T-helper 2 cell treated with Interferon-gamma antibody and Interleukin-4, amounts not matched to agents 100 ng/mL and 5 ng/mL, for 36 hours (primary cell): ENCODE measurements at regions not wholly inside any gene's neighbourhood (a gene's known extent, or its start where the extent isn't known, plus 50 kb on each side); places are given as distances from the start of the nearest gene placed in this dataset.

Source experiments
- intact Hi-C: fragments of 100-400 bp; cut with micrococcal nuclease; formaldehyde crosslinking; loops from one replicate; pipeline ENCODE4 v1.15.1; 2023

DNA sequence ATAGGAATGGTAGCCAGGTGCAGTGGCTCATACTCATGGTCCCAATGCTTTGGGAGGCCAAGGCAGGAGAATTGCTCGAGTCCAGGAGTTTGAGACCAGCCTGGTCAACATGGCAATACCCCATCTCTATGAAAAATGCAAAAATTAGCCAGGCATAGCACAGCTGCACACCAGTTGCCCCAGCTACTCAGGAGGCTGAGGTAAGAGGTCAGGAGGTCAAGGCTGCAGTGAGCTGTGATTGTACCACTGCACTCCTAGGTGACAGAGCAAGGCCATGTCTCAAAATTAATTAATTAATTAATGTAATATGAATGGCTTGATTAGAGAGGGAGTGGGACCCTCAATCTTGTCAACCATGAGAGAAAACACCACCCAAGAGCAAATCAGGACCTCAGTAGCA lies 198.7 kb upstream of the DUSP10 start:
- intact Hi-C loops, result no loop called here

DNA sequence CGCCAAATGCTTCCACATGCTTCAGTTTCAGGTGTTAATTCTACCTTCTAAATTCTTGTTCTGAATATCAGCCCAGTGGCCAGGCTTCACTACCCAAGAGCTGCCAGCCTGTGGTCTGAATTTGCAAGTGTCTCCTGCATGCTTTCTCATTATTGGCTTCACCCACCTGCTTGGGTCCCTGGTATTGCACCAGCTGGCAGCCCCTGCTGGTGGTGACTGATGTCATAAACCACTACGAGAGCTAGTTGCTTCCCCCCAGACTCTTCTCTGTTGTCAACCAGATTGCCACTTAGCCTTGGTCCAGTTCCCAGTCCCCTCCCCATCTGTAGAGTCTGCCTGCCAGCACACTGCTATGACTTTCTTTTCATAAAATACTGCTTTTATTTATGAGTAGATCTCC lies 197.7 kb upstream of the DUSP10 start:
- intact Hi-C loops, result no loop called here

DNA sequence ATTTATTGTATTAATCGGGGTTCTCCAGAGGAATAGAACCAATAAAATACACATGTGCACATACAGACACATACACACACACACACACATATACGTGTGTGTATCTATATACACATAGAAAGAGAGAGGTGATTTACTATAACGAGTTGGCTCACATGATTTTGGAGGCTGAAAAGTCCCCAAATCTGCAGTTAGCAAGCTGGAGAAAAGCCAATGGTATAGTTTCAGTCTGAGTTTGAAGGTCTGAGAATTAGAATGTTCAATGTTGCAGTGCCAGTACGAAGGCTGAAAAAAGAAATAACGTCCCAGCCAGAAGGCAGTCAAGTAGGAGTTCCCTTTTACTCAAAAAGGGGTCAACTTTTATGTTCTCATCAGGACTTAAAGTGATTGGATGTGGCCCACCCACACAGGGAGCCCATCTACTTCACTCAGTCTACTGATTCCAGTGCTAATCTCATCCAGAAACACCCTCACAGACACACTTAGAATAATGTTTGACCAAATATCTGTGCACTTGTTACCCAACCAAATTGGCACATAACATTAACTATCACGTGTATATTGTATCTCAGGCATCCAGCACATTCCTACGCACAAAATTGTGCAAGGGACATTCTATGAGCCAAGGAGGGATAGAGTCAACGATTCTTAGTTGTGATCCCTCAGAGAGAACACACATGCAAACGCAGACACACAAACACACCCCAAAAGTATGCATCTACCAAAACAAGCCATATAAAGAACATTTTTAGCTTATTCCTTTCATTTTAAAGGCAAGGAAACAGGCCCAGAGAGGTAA lies 195.5 kb upstream of the DUSP10 start:
- intact Hi-C loops, result no loop called here

DNA sequence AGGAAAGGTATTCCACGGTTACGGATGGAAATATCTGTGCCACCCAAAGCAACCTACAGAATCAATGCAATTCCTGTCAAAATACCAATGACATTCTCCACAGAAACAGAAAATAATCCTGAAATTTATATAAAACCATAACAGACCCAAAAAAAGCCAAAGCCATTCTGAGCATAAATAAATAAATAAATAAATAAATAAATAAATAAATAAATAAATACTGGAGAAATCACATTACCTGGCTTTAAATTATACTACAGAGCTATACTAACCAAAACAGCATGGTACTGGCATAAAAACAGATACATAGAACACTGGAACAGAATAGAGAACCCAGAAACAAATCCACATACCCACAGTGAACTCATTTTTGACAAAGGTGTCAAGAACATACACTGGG lies 191.9 kb upstream of the DUSP10 start:
- intact Hi-C loops, result no loop called here

DNA sequence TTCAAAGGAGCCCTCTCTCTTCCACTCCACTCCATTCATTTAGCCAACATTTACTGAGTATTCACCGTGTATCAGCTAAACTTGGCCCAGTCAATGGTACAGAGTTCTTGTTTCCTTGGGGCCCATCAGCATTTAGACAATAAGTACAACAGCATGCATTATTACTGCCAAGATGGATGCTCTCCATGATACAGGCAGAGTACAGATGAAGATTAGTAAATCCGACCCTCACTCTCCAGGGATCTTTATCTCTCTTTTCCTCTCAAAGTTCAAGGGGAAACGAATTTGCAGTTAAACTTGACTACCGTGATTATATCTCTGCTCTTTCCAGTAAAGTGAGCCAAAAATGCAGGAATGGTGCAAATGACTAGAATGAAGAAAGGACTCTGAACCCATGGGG lies 184.6 kb upstream of the DUSP10 start:
- intact Hi-C loops, result no loop called here

DNA sequence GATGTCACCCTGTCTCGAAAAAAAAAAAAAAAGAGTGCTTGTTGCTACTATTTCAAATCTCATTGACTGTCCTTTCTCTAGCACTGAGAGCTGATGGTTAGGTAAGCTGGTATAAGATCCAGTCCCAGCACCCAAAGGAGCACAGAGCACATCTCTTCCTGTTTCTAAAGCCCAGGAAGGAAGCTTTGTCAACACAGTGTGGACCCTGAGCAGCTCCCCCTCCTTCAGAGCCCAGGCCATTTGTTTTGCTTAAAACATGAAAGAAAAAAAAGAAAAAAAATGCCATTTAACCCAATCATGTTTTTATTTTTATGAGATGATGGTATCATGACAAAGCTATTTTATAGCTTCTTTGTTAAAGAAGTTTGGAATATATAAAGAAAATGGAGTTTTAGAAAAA lies 184.1 kb upstream of the DUSP10 start:
- intact Hi-C loops, result no loop called here

DNA sequence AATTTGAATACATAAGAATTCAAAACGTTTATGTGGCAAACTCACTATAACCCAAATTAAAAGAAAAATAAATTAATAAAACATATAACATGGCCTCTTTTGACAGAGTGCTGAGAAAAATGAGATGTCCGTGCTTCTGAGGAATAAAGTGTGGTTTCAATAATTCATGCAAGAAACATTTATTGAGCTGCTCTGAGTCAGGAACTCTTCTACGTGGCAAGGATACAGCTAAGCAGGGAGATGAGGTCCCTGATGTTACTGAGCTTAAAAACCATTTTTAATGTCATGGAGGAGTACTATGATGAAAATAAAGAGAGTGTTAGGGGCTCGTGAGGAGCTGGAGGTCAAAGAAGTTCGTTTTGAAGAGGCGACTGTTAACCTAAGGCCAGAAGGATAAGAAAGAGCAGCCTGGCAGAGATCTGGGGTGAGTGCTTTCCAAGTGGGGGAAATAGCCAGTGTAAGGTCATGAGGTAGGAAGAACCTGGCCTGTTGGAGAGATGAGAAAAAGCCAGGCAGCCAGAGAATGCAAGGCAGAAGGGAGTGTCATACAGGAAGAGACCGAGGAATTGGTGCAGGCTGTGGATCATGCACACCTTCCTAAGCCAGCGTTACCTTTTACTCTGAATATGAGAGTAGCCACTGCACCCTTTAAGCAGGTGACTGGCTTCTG lies 182.2 kb upstream of the DUSP10 start:
- intact Hi-C loops, result no loop called here

DNA sequence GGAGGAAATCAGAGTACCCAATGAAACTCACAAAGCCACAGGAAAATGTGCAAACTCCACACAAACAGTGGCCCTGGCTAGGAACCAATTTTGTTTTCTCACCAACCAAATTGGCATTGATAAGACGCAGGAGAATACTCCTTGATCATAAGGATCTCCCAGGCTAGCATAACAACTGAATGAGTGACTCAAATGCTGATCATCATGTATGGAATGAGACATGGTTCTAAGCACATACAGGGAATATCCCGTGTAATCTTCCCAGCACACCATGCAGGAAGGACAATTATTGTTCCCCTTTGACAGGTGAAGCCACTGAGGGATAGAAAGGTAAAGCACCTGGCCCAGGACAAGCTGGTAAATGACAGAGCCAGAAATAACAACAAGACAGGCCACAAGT lies 180.0 kb upstream of the DUSP10 start:
- intact Hi-C loops, result no loop called here

DNA sequence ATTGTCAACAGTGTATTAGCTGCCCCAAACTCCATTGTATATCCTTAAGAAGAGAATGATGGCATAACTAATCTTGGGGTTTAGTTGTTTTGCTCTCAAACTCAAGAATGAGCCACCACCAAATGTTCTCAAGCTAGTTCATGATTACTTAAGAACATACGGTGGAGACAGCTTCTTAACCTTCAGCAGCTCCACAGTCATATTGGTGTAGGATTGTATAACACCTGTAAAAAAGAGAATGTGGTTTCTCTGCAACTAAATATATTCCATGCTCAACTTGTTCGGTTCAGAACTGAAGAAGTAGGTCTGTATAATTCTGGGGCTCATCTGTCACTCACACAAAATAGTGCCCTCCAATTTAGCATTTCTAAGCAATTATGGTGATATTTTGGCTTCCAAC lies 177.9 kb upstream of the DUSP10 start:
- intact Hi-C loops, result loop anchor here (10.0 kb wide), 1 partner anchor 445 kb away; no protein-coding TSS in a partner anchor

DNA sequence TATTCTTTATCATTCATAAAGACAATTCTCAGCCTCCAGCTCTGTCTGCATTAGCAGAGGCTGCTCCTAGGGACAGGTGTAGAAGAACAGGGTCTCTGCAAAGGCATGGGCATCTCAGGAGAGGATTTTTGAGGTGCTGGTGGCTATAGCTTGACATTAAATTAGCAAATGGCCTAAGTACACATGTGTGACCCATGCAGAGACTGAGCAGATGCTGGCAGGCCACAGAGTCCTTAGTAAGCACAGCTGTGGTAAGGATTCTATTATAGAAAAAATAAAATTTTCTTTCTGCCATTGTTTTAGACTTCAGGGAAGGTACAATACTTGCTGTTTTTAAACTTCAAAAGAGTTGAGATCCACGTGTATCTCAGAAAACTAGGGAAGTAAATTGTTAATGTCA lies 177.5 kb upstream of the DUSP10 start:
- intact Hi-C loops, result loop anchor here (10.0 kb wide), 1 partner anchor 445 kb away; no protein-coding TSS in a partner anchor

DNA sequence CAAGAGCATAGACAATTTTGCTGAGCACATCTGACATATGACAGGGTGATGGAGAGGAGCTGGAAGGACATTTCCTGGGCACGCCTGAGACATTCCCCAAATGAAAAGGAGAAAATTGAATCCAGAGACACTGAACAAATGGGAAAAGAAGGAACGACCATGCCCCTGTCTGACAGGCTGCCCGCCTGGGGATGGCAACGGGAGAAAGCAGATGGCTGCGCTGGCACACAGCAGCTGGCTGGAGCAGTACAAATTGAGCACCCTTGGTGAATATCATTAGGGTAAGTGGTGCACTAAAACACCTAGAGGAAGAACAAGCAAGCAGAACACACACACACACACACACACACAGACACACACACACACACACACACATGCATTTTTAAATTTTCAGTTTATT lies 174.3 kb upstream of the DUSP10 start:
- intact Hi-C loops, result loop anchor here (10.0 kb wide), 1 partner anchor 441 kb away; no protein-coding TSS in a partner anchor

DNA sequence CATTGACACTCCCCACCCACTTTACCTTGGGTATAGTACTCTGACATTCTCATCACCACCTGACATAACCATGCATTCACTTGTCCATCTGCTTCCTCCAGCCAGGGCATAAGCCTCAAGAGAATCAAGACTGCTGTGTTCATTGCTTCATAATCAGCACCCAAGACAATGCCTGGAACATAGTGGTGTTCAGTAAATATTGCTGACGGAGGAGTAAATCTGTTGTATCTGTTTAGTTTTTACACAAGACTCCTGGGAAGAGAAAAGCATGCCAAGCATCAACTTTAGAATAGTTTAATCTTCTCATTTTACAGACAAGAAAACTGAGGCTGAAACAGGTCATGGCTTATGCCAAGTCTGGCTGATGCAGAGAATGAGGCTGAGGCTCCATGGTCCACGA lies 173.9 kb upstream of the DUSP10 start:
- intact Hi-C loops, result loop anchor here (10.0 kb wide), 1 partner anchor 441 kb away; no protein-coding TSS in a partner anchor

DNA sequence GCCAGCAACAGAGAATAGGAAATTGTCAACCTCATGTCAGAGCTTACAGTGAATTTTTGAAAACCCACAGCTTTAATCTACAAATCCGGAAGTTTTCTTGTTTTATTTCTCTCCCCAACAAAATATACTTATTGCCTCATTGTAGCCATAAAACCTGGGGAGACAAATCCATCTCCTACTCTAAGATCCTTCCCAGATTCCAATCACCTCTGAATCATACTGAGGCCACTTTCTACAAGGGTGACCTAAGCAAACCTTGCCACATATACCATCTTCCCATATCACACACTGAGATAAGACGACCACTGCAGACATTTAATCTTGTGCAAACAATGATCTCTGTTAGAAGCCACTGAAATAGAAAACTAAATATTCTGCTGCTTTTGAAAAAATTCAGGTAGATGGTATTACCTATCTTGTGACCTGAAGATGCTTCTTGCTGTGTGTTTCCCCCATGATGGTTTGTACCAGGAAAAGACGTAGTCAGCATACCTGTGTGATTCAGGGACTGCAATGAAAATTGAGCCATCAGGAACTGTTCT lies 171.5 kb upstream of the DUSP10 start:
- intact Hi-C loops, result loop anchor here (10.0 kb wide), 1 partner anchor 439 kb away; no protein-coding TSS in a partner anchor

DNA sequence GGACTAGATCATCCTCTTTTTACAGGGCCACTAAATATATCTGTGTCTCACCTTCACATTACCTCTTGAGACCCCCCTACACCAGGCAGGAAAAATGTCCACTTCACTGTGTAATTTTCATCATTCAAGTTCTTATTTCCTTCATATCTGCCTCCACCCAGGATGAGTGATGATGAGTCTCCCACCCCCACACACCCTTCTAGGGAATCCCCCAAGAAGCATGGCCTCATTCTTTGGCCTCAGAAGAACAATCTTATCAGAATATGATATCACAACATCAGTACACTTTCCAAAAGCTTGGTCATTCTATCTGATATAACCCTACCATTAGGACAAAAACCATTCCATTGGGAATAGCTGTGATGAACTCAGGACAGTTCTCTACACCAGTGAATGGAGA lies 170.3 kb upstream of the DUSP10 start:
- intact Hi-C loops, result loop anchor here (10.0 kb wide), 1 partner anchor 437 kb away; no protein-coding TSS in a partner anchor

DNA sequence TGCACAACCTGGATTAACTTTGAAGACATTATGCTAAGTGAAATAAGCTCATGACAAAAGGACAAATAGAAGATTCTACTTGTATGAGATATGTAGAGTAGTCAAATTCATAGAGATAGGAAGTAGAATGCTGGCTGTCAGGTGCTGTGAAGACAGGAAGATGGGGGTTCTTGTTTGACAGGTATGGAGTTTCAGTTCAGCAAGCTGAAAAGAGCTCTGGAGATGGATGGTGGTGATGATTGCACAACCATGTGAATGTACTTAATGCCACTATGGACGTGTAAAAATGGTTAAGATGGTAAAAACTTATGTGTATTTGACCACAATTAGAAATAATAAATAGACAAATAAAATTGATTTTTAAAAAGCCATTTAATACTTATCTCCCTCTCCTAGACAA lies 169.8 kb upstream of the DUSP10 start:
- intact Hi-C loops, result loop anchor here (10.0 kb wide), 1 partner anchor 437 kb away; no protein-coding TSS in a partner anchor

DNA sequence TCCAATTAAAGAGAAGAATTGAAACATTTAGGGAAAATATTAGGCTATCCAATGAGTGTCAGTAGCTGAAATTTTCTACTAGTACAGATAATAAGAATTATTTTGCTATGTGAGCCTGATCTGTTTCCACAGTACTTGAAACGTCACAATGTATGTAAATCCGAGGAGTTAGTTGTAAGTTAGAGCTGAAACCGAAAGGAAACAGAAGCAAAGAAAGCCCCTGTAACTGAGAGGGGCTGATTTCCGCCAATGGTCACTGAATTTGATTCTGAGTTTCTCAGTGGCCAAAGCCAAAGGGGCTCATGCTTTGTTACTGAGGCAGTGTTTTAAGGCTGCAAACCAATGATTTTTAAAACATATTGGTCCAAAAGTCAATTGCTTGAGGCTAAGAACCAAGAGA lies 168.3 kb upstream of the DUSP10 start:
- intact Hi-C loops, result loop anchor here (10.0 kb wide), 1 partner anchor 435 kb away; no protein-coding TSS in a partner anchor

DNA sequence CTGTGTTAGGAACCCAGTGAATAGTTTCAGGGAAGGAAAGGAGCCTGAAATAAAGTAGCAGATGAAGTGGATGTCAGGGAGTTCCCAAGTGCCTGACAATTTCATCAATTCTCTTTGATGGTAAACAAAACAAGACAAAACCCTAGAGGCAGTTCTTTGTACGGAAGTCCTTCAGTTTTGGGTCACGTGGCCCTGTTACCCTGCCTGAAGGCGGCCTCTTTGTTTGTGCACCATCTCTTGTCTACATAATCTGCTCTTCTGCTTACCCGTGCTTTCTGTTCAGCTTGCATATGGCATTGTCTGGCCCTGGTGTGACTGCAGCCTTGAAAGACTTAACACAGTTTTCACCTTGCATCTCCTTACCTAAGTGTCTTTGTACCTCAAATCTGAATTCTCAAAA lies 166.7 kb upstream of the DUSP10 start:
- intact Hi-C loops, result no loop called here

DNA sequence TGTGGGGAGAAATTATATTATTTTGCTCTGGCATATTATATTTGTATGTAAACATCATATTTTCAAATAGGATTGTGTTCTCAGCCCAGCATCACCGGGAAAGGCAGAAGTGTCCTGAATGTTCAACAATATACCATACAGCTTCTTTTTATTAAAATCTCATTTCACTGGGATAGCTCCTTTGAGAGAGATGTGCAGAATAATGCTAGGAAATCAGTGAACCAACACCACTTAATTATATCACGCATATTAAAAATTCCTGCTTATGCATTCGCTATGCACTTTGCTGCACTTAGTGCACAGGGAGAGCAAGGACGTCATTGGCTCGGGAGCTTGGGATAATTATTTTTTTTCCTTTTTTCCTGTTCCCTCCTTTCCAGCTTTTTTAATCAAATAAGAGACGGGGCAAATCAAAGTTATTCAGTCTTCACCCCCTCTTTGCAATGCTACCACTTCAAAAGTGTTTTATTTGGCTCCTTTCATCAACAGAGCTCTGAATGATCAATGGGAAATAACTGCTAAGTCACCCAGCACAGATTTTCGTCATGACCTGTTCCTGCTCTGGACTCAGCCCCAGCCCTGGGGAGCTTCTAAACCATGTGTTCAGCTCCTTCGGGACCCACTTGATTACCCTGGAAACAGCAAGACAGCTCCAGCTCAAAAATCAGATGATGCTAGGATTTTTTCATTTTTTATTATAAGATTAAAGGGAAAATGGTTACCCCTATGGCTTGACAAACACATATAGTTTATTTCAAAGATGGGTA lies 165.5 kb upstream of the DUSP10 start:
- intact Hi-C loops, result no loop called here

DNA sequence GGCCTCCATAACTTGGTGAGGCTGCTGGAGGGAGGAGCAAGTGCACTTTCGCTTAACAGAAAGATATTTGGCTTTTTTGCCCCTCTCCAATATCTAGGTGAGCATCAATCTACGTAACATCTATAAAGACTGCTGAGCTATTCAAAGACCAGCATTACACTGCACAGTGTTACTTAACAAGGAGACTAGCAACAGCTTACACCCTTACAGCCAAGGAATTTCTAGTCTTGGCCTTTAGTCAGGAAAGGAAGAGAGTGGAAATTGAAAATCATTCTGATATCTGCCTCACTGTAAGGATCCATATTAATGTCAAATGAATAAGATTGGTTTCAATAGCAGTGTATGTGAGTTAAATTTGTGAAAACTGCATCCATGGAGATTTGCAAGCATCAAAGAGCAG lies 163.9 kb upstream of the DUSP10 start:
- intact Hi-C loops, result no loop called here

DNA sequence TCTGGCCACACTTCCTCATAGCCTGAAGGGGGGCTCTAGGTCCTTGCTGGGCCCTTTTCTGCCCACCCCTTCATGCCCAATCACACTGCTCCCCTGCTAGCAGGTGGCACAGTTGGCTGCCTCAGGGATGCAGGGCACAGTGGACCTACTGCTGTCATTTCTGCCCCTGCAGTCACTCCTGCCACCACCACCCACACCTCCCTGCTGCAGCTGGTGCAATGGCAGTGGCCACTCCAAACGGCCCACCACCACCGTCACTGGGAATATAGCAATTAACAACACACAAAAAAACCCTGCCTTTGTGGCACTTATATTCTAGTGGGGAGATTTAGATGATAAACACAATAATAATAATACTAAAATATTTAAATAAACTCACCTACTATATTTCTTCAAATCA lies 162.4 kb upstream of the DUSP10 start:
- intact Hi-C loops, result no loop called here

DNA sequence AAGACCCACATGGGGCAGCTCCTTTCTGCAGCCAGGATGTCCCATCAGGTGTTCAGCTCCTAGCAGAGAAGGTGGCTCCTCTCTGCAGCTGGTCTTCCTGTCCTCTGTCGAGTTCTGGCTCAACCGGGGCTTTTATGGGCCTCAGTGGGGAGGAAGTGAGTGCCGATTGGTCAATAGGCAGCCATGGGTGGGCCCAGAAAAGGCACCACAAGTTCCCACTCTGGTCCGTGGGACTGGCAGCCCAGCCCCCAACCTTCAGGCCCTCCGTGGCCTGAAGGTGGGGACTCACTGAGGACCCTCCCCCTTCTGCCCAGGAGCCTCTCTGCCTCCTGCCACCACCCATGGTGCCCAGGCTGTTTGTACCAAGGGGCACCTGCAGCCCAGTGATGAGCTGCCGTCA lies 161.7 kb upstream of the DUSP10 start:
- intact Hi-C loops, result no loop called here

DNA sequence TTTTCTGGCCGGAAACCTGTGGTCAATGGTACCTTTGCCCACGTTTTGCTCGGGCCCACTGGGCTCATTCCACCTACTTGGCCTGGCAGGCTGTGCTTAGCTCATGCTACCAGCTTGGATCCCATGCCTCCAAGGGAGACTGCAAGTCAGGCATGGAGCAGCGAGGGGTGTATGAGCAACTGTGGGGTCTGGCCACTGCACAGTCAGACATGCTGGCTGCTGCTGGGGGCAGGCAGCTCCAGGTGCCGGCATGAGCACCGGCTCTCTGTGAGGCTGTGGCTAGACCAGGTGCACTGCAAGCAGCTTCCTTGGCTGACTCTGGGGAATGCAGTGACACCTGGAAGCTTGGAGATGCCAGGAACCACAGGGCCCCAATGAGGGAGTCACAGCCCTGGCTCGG lies 161.1 kb upstream of the DUSP10 start:
- intact Hi-C loops, result no loop called here
